Transverse colon (tissue), 4 donors: ENCODE measurements at regions not wholly inside any gene's neighbourhood (a gene's known extent, or its start where the extent isn't known, plus 50 kb on each side); places are given as distances from the start of the nearest gene placed in this dataset.

ENCODE experiments used
- EP300 ChIP-seq: sonication (generic); formaldehyde crosslinking; IDR thresholded peaks from one replicate; pipeline ENCODE4 v1.6.1; 2017; ENCODE audit warnings: antibody characterized with exemption, low read depth
- POLR2A ChIP-seq: fragments of 450-650 bp; IDR thresholded peaks from one replicate; pipeline ENCODE4 v1.6.1; 2016; ENCODE audit warnings: antibody characterized with exemption, mild to moderate bottlenecking, moderate library complexity
- POLR2AphosphoS5 ChIP-seq, 3 donors: sonication (generic); formaldehyde crosslinking; IDR thresholded peaks; one replicate each; pipeline ENCODE4 v1.6.1; 2016; ENCODE audit warnings: antibody characterized with exemption in 3 of 3
- TF ChIP-seq, protein P1 (sequence below), 5 experiments: fragments of 200-600 bp in 3 of 5; fragments of 450-650 bp in 2 of 5; sonication (generic) in 3 of 5; IDR thresholded peaks; 1 replicate in 2 of 5; 2 replicates in 3 of 5; pipeline ENCODE4 v1.5.1; 2016 to 2017; ENCODE audit warnings: antibody characterized with exemption in 5 of 5, inconsistent platforms in 3 of 5, mild to moderate bottlenecking in 2 of 5, moderate library complexity in 1 of 5

DNA sequence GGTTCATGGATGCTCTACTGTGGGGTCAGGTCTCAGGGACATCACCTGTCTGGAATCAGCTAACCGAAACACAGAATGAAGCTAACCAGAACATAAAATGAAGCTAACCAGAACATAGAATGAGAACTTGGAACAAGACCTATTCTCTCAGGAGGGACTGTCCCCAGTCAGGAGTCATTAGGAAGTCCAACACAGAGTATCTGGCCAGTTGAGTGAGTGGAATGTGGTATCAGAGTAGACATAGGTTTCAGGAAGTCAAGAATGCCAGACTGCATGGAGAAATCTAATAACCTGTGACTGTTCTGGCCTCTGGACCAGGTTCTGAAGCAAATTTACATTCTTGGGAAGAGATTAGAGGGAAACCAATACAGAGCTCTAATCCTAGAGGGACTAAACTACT, 609.6 kb downstream of the PRELID2 start:
- TF ChIP-seq EP300 (no peak), POLR2A (no peak), POLR2AphosphoS5 (IDR thresholded peaks at IDR 0.05) (no peak)
- TF ChIP-seq, protein P1, sequence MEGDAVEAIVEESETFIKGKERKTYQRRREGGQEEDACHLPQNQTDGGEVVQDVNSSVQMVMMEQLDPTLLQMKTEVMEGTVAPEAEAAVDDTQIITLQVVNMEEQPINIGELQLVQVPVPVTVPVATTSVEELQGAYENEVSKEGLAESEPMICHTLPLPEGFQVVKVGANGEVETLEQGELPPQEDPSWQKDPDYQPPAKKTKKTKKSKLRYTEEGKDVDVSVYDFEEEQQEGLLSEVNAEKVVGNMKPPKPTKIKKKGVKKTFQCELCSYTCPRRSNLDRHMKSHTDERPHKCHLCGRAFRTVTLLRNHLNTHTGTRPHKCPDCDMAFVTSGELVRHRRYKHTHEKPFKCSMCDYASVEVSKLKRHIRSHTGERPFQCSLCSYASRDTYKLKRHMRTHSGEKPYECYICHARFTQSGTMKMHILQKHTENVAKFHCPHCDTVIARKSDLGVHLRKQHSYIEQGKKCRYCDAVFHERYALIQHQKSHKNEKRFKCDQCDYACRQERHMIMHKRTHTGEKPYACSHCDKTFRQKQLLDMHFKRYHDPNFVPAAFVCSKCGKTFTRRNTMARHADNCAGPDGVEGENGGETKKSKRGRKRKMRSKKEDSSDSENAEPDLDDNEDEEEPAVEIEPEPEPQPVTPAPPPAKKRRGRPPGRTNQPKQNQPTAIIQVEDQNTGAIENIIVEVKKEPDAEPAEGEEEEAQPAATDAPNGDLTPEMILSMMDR (IDR thresholded peaks at IDR 0.05): no peak
